Caki2 (cell line): ENCODE measurements at regions not wholly inside any gene's neighbourhood (a gene's known extent, or its start where the extent isn't known, plus 50 kb on each side); places are given as distances from the start of the nearest gene placed in this dataset.
A peak's percentile ranks its signal among the peaks of the same experiment; 100 is the strongest.

Experiments used
- DNase-seq: peaks from one replicate; pipeline ENCODE4 v3.0.0-alpha.2; 2015; ENCODE audit warnings: low read depth
- in situ Hi-C: cut with HindIII; loops from 2 replicates; pipeline ENCODE4 v1.10.0; 2016; ENCODE audit warnings: low sequenced_read_pairs, low pct_unique_long_range_greater_than_20kb, mixed read lengths

GRCh38 chr13:40132249-40132648 lies 476.8 kb downstream of the COG6 start:
- in situ Hi-C loops, result no loop called here
- no peak for DNase-seq

- no peak for DNase-seq
- in situ Hi-C loops, result no loop called here
Observed at GRCh38 chr13:40136896-40137295, 481.4 kb downstream of the COG6 start.

GRCh38 chr13:40137400-40137799 lies 481.9 kb downstream of the COG6 start:
- in situ Hi-C loops, result no loop called here
- DNase-seq, result no peak

- in situ Hi-C loops, result no loop called here
- DNase-seq, result no peak
Observed at GRCh38 chr13:40139896-40140520, 484.5 kb downstream of the COG6 start.

GRCh38 chr13:40141859-40142555 lies 486.5 kb downstream of the COG6 start:
- DNase-seq, result peak; percentile 14
- in situ Hi-C loops, result no loop called here

- no peak for DNase-seq
- in situ Hi-C loops, result no loop called here
Observed at GRCh38 chr13:40143106-40143505, 487.6 kb downstream of the COG6 start.

- DNase-seq, result no peak
- in situ Hi-C loops, result no loop called here
Observed at GRCh38 chr13:40143559-40143958, 488.1 kb downstream of the COG6 start.

GRCh38 chr13:40145139-40145538 lies 489.7 kb downstream of the COG6 start:
- in situ Hi-C loops, result no loop called here
- no peak for DNase-seq

- no peak for DNase-seq
- in situ Hi-C loops, result no loop called here
Observed at GRCh38 chr13:40146063-40146462, 490.6 kb downstream of the COG6 start.

GRCh38 chr13:40146611-40147117 lies 491.2 kb downstream of the COG6 start:
- no peak for DNase-seq
- in situ Hi-C loops, result no loop called here

- in situ Hi-C loops, result no loop called here
- no peak for DNase-seq
Observed at GRCh38 chr13:40148101-40148500, 492.6 kb downstream of the COG6 start.

- in situ Hi-C loops, result no loop called here
- DNase-seq, result no peak
Observed at GRCh38 chr13:40148742-40149141, 493.3 kb downstream of the COG6 start.

- in situ Hi-C loops, result no loop called here
- peak; percentile 13 for DNase-seq
Observed at GRCh38 chr13:40149611-40150274, 494.3 kb downstream of the COG6 start.

GRCh38 chr13:40151673-40152072 lies 496.2 kb downstream of the COG6 start:
- no peak for DNase-seq
- in situ Hi-C loops, result no loop called here

GRCh38 chr13:40152145-40152544 lies 496.7 kb downstream of the COG6 start:
- peak; percentile 70 for DNase-seq

GRCh38 chr13:40152922-40153321 lies 497.5 kb downstream of the COG6 start:
- no peak for DNase-seq
- in situ Hi-C loops, result no loop called here

More at GRCh38 chr13:40152145-40152544, 496.7 kb downstream of the COG6 start:
- in situ Hi-C loops, result no loop called here

GRCh38 chr13:40153516-40153915 lies 498.1 kb downstream of the COG6 start:
- in situ Hi-C loops, result no loop called here

GRCh38 chr13:40155201-40155600 lies 499.7 kb downstream of the COG6 start:
- DNase-seq, result no peak
- in situ Hi-C loops, result no loop called here

More at GRCh38 chr13:40153516-40153915, 498.1 kb downstream of the COG6 start:
- no peak for DNase-seq

- in situ Hi-C loops, result no loop called here
- DNase-seq, result no peak
Observed at GRCh38 chr13:40158218-40158617, 502.8 kb downstream of the COG6 start.
